Activated naive CD4-positive, alpha-beta T cell treated with anti-CD3 and anti-CD28 coated beads, Interleukin-2, amount 50 U/mL, for 72 hours (primary cell): ENCODE measurements at regions not wholly inside any gene's neighbourhood (a gene's known extent, or its start where the extent isn't known, plus 50 kb on each side); places are given as distances from the start of the nearest gene placed in this dataset.
A peak's percentile ranks its signal among the peaks of the same experiment; 100 is the strongest.
"Not testable (repeated sequence)": the region's sequence is repeated elsewhere in the genome, so short reads cannot be mapped to it uniquely, and the experiment has no call there.

Experiments used
- ATAC-seq, 2 donors: fragments of 150-1000 bp; cut with Tn5 transposase; 2 replicates each; pipeline ENCODE4 v1.10.0; 2021; ENCODE audit warnings: mild to moderate bottlenecking in 2 of 2, moderate library complexity in 2 of 2
- DNase-seq, 2 donors: peaks; one replicate each; pipeline ENCODE4 v3.0.0; 2021 to 2022; ENCODE audit warnings: low spot score in 2 of 2
- H3K27ac Mint-ChIP-seq, 2 donors: one replicate each; pipeline ENCODE4 v1.8.0; 2022; ENCODE audit warnings: mild to moderate bottlenecking in 2 of 2, mixed read lengths in 2 of 2
- H3K36me3 Mint-ChIP-seq, 2 donors: one replicate each; pipeline ENCODE4 v1.8.0; 2022; ENCODE audit warnings: mixed read lengths in 2 of 2
- H3K9me3 Mint-ChIP-seq, 2 donors: one replicate each; pipeline ENCODE4 v1.8.0; 2022; ENCODE audit warnings: mixed read lengths in 2 of 2

DNA sequence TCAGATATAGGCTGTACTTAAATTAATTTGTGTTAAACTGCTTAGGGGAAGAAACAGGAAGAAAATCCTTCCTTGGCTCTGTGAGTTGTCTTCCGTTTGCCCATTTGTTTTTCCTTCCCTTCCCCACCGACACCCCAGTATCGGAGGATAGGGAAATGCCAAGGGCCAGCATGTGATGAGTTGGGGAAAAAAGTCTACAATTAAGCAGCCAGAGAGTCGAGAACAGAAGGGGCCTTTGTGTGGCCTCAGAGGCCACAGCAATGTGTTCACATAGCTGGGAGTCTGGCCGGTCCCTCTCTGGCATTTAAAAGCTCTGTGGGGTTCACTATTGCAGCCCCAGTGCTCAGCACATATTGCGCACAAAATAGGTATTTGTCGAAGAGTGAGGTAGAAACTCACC lies 489.3 kb downstream of the MATN1 start:
- Mint-ChIP-seq H3K36me3 (peaks cover 0 to 4% of the 10 kb centered on the region in 2 donors), H3K27ac (no peak overlapping the region), H3K9me3 (peaks cover 5 to 6% of the 10 kb centered on the region in 2 donors)
- DNase-seq (no peak), ATAC-seq (no peak)

DNA sequence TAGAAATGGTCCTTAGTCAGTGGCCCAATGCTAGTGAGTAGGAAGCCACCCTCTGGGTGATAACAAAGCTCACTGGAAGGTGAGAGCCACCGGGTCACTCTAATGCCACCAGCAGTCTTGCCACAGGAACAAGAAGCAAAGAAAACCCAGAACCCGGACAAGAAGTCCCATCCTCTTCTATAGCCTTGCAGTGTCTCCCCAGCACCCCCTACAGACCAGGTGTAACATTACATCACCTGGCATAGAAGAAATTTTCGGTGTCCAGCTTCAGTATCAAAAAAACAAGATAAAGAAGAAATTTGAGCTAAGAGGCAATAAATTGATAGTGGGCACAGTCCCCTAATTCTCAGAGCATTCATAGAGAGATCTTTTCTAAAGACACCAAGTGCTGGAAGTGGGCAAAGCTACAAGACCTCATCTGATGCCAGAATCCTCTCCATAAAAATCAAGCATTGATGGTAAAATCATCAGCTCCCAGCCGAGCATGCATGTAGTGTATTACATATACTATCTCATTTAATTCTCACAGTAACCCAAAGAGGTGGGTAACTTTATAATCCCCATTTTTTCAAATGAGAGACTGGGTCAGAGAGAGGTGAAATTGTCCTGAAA lies 491.0 kb downstream of the MATN1 start:
- peak in 1 of 2 donors; percentile 42 for DNase-seq
- ATAC-seq, result no peak
- no peaks in the 10 kb centered on the region for H3K36me3 Mint-ChIP-seq
- H3K27ac Mint-ChIP-seq, result no peak overlapping the region
- H3K9me3 Mint-ChIP-seq, result no peaks in the 10 kb centered on the region

DNA sequence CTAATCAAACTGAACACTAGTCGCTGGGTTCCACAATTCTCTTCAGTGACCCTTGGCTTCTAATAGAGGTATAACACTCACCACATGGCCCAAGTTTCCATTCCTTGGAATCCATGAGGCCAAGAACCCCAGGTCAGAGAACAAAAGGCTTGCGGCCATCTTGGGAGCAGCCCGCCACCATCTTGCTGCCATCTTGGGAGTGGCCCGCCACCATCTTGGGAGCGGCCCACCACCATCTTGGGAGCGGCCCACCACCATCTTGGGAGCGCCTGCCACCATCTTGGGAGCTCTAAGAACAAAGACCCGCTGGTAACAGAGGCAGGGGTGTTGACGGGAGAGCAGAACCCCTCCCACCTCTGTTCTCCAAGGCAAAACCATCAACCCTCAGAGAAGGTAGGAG lies 493.4 kb downstream of the MATN1 start:
- ATAC-seq, result no peak
- no peak for DNase-seq
- Mint-ChIP-seq H3K9me3 (no peaks in the 10 kb centered on the region), H3K27ac (no peak overlapping the region), H3K36me3 (no peaks in the 10 kb centered on the region)

DNA sequence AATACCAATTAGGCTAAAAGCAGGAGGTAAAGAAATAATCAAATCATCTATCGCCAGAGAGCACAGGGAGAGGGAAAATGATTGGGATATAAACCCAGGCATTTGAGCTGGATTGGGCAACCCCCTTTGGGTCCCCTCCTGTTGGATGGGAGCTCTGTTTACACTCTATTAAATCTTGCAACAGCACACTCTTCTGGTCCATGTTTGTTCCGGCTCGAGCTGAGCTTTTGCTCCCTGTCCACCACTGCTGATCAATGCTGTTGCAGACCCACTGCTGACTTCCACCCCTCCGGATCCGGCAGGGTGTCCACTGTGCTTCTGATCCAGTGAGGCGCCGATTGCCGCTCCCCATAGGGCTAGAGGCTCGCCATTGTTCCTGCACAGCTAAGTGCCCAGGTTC lies 493.8 kb downstream of the MATN1 start:
- ATAC-seq, result no peak

DNA sequence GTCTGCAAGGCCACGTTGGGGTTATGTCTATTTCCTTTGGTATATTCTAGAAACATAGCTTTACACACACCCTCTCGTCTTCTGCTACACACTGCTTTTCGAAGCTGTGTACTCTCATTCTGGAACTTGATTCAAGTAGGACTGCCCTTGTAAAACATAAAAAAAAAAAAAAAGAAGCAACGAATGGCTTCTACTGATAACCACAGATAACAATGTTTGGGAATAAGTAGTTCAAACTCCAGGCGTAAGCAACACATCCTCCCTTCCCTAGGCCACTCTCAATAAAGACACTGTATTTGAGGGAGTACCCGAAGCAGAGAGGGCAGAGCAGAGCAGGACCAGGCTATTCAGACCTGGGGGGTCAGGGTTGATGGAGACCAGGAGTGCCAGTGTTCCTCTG lies 496.7 kb downstream of the MATN1 start:
- no peaks in the 10 kb centered on the region for H3K9me3 Mint-ChIP-seq
- peak overlapping the region in 1 of 2 donors; percentile 27 for H3K27ac Mint-ChIP-seq
- ATAC-seq, result no peak
- DNase-seq, result no peak
- H3K36me3 Mint-ChIP-seq, result no peaks in the 10 kb centered on the region

More for the DNA sequence above, 493.8 kb downstream of the MATN1 start:
- H3K9me3 Mint-ChIP-seq, result no peaks in the 10 kb centered on the region
- no peak overlapping the region for H3K27ac Mint-ChIP-seq
- H3K36me3 Mint-ChIP-seq, result no peaks in the 10 kb centered on the region
- DNase-seq, result no peak

DNA sequence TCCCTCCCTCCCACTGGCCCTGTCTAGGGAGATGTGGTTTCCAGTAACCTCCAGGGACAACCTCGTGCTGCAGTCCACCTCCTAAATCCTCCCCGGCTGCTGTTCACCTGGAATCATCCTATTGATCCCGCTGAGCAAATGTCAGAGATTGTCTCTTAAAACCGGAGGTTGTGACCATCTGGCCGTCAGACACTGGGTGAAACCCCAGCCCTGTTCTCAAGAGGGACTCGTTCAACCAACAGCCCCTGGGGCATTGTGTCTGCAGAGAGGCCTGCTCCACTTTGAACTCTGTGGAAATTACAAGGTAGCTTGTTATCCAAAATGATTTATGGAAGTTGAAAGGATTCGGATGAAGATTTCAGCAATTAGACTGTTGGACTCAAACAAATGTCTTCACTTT lies 498.0 kb downstream of the MATN1 start:
- ATAC-seq (no peak), DNase-seq (no peak)
- Mint-ChIP-seq H3K36me3 (no peaks in the 10 kb centered on the region), H3K27ac (no peak overlapping the region), H3K9me3 (no peaks in the 10 kb centered on the region)

DNA sequence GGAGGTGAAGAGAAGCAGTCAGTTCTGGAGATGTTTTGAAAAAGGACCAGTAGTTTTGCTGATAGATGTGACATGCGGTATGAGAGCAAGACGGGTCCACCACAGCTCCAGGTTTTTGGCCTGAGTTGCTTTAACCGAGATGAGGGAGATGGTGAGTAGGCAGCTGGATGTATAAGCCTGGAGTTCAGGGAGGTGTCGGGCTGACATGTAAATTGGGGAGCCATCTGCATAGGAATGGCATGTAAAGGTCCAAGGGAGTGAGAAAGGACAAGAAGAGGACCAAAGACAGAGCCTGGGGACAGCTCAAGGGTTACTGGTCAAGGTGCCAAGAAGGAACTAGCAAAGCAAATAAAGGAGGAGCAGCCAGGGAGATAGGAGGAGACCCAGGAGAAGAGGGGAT lies 503.7 kb downstream of the MATN1 start:
- Mint-ChIP-seq H3K9me3 (no peaks in the 10 kb centered on the region), H3K27ac (no peak overlapping the region), H3K36me3 (no peaks in the 10 kb centered on the region)
- ATAC-seq (no peak), DNase-seq (no peak)

DNA sequence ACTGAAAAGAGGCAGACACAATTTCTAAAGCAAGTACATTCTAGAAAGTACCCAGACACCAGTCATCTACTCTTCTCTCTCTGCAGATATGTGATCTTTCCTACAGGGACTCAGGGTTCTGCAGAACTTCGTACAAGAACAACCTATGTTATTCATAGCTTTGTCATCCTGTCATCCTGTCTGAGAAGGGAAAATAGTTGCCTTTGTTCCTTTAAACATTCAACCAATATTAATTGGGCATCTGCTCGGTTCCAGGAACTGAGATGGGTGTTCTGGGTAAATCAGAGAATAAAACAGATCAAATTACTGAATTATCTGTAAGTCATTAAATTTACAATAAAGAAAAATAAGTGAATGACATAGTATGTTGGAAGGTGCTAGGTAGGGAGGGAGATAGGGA lies 504.9 kb downstream of the MATN1 start:
- no peak for ATAC-seq
- Mint-ChIP-seq H3K9me3 (no peaks in the 10 kb centered on the region), H3K27ac (no peak overlapping the region), H3K36me3 (no peaks in the 10 kb centered on the region)
- no peak for DNase-seq

DNA sequence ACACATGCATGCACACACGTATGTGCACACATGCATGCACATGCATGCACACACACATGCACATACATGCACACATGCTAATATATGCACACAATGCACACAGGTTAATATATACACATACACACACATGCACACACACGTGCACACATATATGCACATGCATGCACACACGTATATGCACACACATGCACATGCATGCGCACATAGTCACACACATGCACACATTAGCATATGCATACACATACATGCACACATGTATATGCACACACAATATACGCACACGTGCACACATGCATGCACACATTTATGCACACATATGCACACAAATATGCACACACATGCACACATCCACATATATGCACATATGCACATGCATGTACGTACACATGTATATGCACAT lies 506.8 kb downstream of the MATN1 start:
- ATAC-seq (no peak), DNase-seq (no peak)
- Mint-ChIP-seq H3K36me3 (no peaks in the 10 kb centered on the region), H3K27ac (no peak overlapping the region), H3K9me3 (no peaks in the 10 kb centered on the region)

DNA sequence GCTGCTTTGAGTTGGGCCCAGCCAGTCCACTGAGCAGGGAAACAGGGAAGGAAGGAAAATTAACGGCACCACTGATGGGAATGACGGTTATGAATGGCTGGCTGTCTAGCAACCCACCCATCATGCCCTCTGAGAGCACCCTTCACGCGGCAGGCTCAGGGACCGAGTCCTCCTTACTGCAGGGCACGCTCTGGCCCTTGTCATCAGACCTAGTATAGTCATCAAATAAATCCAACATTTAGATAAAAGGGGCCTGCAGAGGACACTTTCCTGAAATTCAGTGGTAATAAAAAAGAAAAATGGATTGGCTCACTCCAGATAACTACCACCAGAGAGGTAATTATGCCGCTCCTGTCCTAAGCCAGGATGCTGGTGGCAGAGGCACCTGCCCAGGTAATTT lies 509.4 kb downstream of the MATN1 start:
- Mint-ChIP-seq H3K36me3 (no peaks in the 10 kb centered on the region), H3K9me3 (no peaks in the 10 kb centered on the region), H3K27ac (no peak overlapping the region)
- ATAC-seq (no peak), DNase-seq (no peak)

DNA sequence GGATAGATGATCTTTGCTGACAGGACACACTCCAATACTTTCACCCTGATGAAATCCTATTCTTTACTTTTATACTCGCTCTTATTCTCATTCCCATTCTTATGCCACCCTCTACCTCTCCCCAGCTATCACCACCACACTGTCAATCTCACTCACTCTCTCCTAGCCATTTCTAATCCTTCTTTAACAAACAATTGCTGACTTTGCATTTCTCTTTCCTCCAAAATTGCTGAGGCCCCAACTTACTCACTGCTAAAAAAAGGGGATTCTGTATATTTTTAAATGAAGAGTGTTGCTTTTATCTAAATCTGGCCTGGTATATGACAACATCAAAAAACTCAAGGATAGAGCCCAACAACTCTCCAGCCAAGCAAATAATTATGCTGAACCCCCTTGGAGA lies 515.4 kb downstream of the MATN1 start:
- H3K36me3 Mint-ChIP-seq, DNase-seq, H3K27ac Mint-ChIP-seq, ATAC-seq, H3K9me3 Mint-ChIP-seq: not testable (repeated sequence)

DNA sequence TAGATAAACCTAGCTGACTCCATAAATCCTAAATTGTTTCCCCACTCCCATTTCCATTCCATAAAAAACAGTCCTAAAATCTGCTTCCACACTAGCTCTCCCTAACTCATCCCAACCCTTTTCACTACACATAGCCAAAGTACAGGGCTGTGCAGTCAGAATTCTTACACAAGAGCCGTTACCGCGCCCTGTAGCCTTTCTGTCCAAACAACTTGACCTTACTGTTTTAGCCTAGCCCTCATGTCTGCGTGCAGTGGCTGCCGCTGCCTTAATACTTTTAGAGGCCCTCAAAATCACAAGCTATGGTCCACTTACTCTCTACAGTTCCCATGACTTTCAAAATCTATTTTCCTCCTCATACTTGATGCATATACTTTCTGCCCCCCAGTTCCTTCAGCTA lies 516.8 kb downstream of the MATN1 start:
- ATAC-seq, H3K9me3 Mint-ChIP-seq, DNase-seq, H3K36me3 Mint-ChIP-seq, H3K27ac Mint-ChIP-seq: not testable (repeated sequence)

DNA sequence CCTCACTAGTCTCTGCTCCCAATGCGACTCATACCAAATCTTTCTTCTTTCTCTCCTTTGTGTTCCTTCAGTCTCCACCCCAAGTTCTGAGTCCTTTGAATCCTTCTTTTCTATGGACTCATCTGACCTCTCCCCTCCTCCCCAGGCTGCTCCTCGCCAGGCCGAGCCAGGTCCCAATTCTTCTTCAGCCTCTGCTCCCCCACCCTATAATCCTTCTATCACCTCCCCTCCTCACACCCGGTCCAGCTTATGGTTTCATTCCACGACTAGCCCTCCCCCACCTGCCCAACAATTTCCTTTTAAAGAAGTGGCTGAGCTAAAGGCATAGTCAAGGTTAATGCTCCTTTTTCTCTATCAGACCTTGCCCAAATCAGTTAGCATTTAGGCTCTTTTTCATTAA lies 518.5 kb downstream of the MATN1 start:
- not testable (repeated sequence) for H3K27ac Mint-ChIP-seq, ATAC-seq, H3K36me3 Mint-ChIP-seq, DNase-seq, H3K9me3 Mint-ChIP-seq

DNA sequence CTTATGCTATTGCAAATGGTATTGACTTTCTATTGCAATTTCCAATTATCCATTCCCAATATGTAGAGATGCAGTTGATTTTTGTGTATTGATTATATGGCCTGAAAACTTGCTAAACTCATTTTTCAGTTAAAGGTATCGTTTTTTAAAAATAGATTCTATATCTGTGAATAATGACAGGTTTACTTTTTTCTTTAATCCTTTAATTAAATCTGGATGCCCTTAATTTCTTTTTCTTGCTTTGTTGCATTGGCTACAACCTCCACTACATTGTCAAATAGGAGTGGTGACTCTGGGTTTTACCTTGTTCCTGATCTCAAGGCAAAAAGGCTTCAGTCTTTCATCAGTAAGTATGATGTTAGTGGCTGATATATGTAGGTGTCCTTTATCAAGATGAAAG lies 522.4 kb downstream of the MATN1 start:
- no peaks in the 10 kb centered on the region for H3K9me3 Mint-ChIP-seq
- no peak overlapping the region for H3K27ac Mint-ChIP-seq
- DNase-seq (no peak), ATAC-seq (no peak)
- H3K36me3 Mint-ChIP-seq, result no peaks in the 10 kb centered on the region

DNA sequence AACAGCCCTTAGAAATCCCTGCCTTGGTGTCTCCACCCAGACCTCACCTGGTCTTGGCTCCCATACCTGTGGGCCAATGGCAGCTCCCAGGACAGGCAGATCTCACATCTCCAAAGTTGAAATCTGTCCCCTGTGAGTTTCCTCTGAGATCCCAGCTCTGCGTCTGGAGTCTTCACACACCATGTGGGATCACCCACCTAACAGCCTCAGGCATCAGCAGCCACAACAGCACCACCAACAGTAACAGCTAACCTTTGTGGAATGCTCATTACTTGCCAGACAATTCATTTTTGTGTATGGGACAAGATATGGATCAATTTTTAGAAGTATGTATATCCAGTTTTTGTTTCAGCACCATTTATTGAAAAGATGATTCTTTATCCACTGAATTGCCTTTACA lies 523.2 kb downstream of the MATN1 start:
- DNase-seq (no peak), ATAC-seq (no peak)
- no peaks in the 10 kb centered on the region for H3K36me3 Mint-ChIP-seq

DNA sequence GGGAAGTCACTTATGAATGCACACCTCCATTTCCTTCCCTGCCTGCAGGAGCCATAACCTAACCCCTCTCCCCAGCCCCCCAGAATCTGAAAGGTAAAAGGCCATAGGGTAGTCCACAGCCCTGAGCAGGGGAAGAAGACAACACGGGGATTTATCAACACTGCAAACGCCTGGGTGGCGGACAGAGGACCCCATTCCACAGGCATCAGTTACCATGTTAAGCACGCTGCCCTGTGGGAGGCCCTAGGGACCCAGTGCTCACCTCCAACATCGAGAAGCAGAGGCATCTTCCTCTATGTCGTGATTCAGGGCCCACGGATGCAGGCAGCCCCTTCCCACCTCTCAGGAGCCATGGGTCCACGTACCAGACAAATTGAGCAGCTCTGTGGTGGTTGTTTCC lies 523.8 kb downstream of the MATN1 start:
- DNase-seq (no peak), ATAC-seq (no peak)
- Mint-ChIP-seq H3K27ac (no peak overlapping the region), H3K9me3 (no peaks in the 10 kb centered on the region), H3K36me3 (no peaks in the 10 kb centered on the region)

More for the DNA sequence above, 523.2 kb downstream of the MATN1 start:
- H3K27ac Mint-ChIP-seq, result no peak overlapping the region
- no peaks in the 10 kb centered on the region for H3K9me3 Mint-ChIP-seq

DNA sequence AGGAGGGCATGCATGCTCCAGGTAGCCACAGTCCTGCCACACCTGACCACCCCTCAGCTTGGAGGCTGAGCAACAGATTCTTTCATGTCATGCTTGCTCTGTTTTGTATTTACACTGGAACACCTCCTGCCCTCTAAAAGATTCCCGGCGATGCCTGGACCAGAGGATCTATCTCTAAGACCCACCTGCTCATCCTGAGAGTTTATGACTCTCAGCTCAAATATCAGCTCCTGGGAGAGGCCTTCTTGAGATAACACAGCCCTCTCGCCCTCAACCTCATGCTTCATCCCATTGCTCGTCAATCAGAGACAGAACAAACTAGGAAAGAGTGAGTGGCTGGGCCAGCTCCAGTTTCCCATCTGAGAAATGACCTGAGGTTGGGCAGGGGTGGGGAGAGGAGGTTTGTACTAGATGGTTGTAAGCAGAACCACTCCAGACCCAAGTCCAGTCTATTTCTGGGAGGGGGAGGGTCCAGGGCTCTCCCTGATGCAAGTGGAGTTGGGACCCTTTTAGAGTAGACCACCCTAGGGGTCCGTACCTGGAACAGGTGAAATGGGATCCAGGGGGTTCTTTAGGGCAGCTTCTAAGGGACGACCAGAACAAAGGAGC lies 524.5 kb downstream of the MATN1 start:
- no peak overlapping the region for H3K27ac Mint-ChIP-seq
- DNase-seq (no peak), ATAC-seq (no peak)
- no peaks in the 10 kb centered on the region for H3K36me3 Mint-ChIP-seq
- H3K9me3 Mint-ChIP-seq, result no peaks in the 10 kb centered on the region

DNA sequence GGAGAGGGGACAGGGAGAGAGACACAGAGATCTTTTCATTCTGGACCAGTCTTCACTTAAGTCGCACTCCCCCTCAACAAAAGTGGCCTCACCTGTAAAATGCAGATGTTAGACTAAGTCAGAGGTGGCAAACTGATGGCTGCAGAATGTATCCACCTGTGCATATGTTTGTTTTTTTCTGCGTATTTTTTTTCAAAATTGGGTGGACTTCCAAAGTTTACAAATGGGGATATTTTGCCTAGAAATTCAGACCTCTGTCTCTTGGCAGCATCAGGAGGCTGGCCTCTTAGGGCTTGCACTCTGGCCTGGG lies 525.0 kb downstream of the MATN1 start:
- H3K9me3 Mint-ChIP-seq, result no peaks in the 10 kb centered on the region
- H3K36me3 Mint-ChIP-seq, result no peaks in the 10 kb centered on the region
- ATAC-seq (no peak), DNase-seq (no peak)
- H3K27ac Mint-ChIP-seq, result no peak overlapping the region
